Esophagus muscularis mucosa (tissue), 3 donors: ENCODE measurements at regions not wholly inside any gene's neighbourhood (a gene's known extent, or its start where the extent isn't known, plus 50 kb on each side); places are given as distances from the start of the nearest gene placed in this dataset.

Source experiments
- CTCF ChIP-seq, 3 experiments: fragments of 200-600 bp in 2 of 3; fragments of 450-650 bp in 1 of 3; sonication (generic) in 2 of 3; IDR thresholded peaks; one replicate each; pipeline ENCODE4 v1.5.1; 2017 to 2019; ENCODE audit warnings: antibody characterized with exemption in 3 of 3, mild to moderate bottlenecking in 2 of 3, moderate library complexity in 1 of 3
- POLR2A ChIP-seq: fragments of 450-650 bp; IDR thresholded peaks from one replicate; pipeline ENCODE4 v1.6.1; 2017; ENCODE audit warnings: antibody characterized with exemption, moderate library complexity, mild to moderate bottlenecking, low read depth
- POLR2AphosphoS5 ChIP-seq, 2 donors: sonication (generic); formaldehyde crosslinking; IDR thresholded peaks; one replicate each; pipeline ENCODE4 v1.6.1; 2017; ENCODE audit warnings: antibody characterized with exemption in 2 of 2

- no peak for TF ChIP-seq CTCF (IDR thresholded peaks at IDR 0.05)
- no peak for TF ChIP-seq POLR2A
- no peak for TF ChIP-seq POLR2AphosphoS5 (IDR thresholded peaks at IDR 0.05)
Measured at GRCh38 chr2:74778381-74779264, 55.3 kb upstream of the HK2 start.
